ENCODE measurements at regions not wholly inside any gene's neighbourhood (a gene's known extent, or its start where the extent isn't known, plus 50 kb on each side); places are given as distances from the start of the nearest gene placed in this dataset.

- no peak for DNase-seq (ENCODE audit: low read depth in 3 of 3)
Measured at GRCh38 chr12:92000597-92000996, 145.0 kb downstream of the BTG1 start.

GRCh38 chr12:91999823-92000222 is 145.8 kb downstream of the BTG1 start:
- DNase-seq (ENCODE audit: low read depth in 3 of 3), result no peak

- no peak for DNase-seq (ENCODE audit: low read depth in 3 of 3)
Measured at GRCh38 chr12:91998316-91998715, 147.3 kb downstream of the BTG1 start.

GRCh38 chr12:91994208-91994797 is 151.3 kb downstream of the BTG1 start:
- DNase-seq (ENCODE audit: low read depth in 3 of 3), result no peak

- no peak for DNase-seq (ENCODE audit: low read depth in 3 of 3)
Measured at GRCh38 chr12:91993287-91994017, 152.2 kb downstream of the BTG1 start.

- DNase-seq (ENCODE audit: low read depth in 3 of 3), result no peak
Measured at GRCh38 chr12:91991399-91992187, 154.1 kb downstream of the BTG1 start.

- no peak for DNase-seq (ENCODE audit: low read depth in 3 of 3)
Measured at GRCh38 chr12:91990525-91990924, 155.1 kb downstream of the BTG1 start.

GRCh38 chr12:91989143-91989542 is 156.5 kb downstream of the BTG1 start:
- no peak for DNase-seq (ENCODE audit: low read depth in 3 of 3)

- no peak for DNase-seq (ENCODE audit: low read depth in 3 of 3)
Measured at GRCh38 chr12:91988086-91988923, 157.3 kb downstream of the BTG1 start.

- DNase-seq (ENCODE audit: low read depth in 3 of 3), result no peak
Measured at GRCh38 chr12:91986084-91986483, 159.6 kb downstream of the BTG1 start.

- DNase-seq (ENCODE audit: low read depth in 3 of 3), result no peak
Measured at GRCh38 chr12:91985002-91985787, 160.5 kb downstream of the BTG1 start.

- DNase-seq (ENCODE audit: low read depth in 3 of 3), result no peak
Measured at GRCh38 chr12:91984556-91984955, 161.1 kb downstream of the BTG1 start.

GRCh38 chr12:91983935-91984334 is 161.7 kb downstream of the BTG1 start:
- no peak for DNase-seq (ENCODE audit: low read depth in 3 of 3)

- DNase-seq (ENCODE audit: low read depth in 3 of 3), result no peak
Measured at GRCh38 chr12:91982946-91983345, 162.7 kb downstream of the BTG1 start.

- DNase-seq (ENCODE audit: low read depth in 3 of 3), result no peak
Measured at GRCh38 chr12:91980389-91980821, 165.2 kb downstream of the BTG1 start.

GRCh38 chr12:91978143-91978542 is 167.5 kb downstream of the BTG1 start:
- no peak for DNase-seq (ENCODE audit: low read depth in 3 of 3)

- no peak for DNase-seq (ENCODE audit: low read depth in 3 of 3)
Measured at GRCh38 chr12:91975891-91976290, 169.8 kb downstream of the BTG1 start.

GRCh38 chr12:91974541-91975085 is 171.0 kb downstream of the BTG1 start:
- DNase-seq (ENCODE audit: low read depth in 3 of 3), result no peak

GRCh38 chr12:91973813-91974212 is 171.8 kb downstream of the BTG1 start:
- no peak for DNase-seq (ENCODE audit: low read depth in 3 of 3)

GRCh38 chr12:91972896-91973295 is 172.8 kb downstream of the BTG1 start:
- no peak for DNase-seq (ENCODE audit: low read depth in 3 of 3)

GRCh38 chr12:91968777-91969171 is 176.9 kb downstream of the BTG1 start:
- DNase-seq (ENCODE audit: low read depth in 3 of 3), result no peak
